Esophagus squamous epithelium (tissue), 4 donors: ENCODE measurements at regions not wholly inside any gene's neighbourhood (a gene's known extent, or its start where the extent isn't known, plus 50 kb on each side); places are given as distances from the start of the nearest gene placed in this dataset.

Experiments
- CTCF ChIP-seq, 6 experiments: fragments of 450-650 bp in 4 of 6; fragments of 200-600 bp in 2 of 6; sonication (generic) in 2 of 6; IDR thresholded peaks; one replicate each; pipeline ENCODE4 v1.5.1; 2016 to 2019; ENCODE audit warnings: antibody characterized with exemption in 6 of 6, mild to moderate bottlenecking in 4 of 6, moderate library complexity in 4 of 6
- POLR2A ChIP-seq, 4 donors: fragments of 450-650 bp; IDR thresholded peaks; one replicate each; pipeline ENCODE4 v1.6.1; 2017; ENCODE audit warnings: antibody characterized with exemption in 4 of 4, mild to moderate bottlenecking in 4 of 4, moderate library complexity in 3 of 4

GRCh38 chr3:124364317-124365020 is 365.8 kb upstream of the UMPS start:
- TF ChIP-seq CTCF (IDR thresholded peaks at IDR 0.05) (no peak), POLR2A (IDR thresholded peaks at IDR 0.05) (no peak)
